BE2C (cell line): ENCODE measurements at regions not wholly inside any gene's neighbourhood (a gene's known extent, or its start where the extent isn't known, plus 50 kb on each side); places are given as distances from the start of the nearest gene placed in this dataset.

Experiments
- DNase-seq: peaks from one replicate; pipeline ENCODE4 v3.0.0-alpha.2; 2020
- H3K27me3 ChIP-seq: fragments of 250-450 bp; sonication (Bioruptor Pico); 2 replicates; pipeline ENCODE4 v1.5.1; 2020; ENCODE audit warnings: mild to moderate bottlenecking
- H3K36me3 ChIP-seq: fragments of 250-450 bp; sonication (Bioruptor Pico); 2 replicates; pipeline ENCODE4 v1.5.1; 2020; ENCODE audit warnings: mild to moderate bottlenecking
- H3K4me1 ChIP-seq: fragments of 250-450 bp; sonication (Bioruptor Pico); 2 replicates; pipeline ENCODE4 v1.5.1; 2020
- H3K4me3 ChIP-seq: 2 replicates; pipeline ENCODE4 v1.5.1; 2011; ENCODE audit warnings: low read depth, low read length
- H3K9me3 ChIP-seq: fragments of 250-450 bp; sonication (Bioruptor Pico); 2 replicates; pipeline ENCODE4 v1.5.1; 2020
- TF ChIP-seq, protein P1 (sequence below): IDR thresholded peaks from 2 replicates; pipeline ENCODE4 v1.5.1; 2012; ENCODE audit warnings: mild to moderate bottlenecking, low read depth, low read length

DNA sequence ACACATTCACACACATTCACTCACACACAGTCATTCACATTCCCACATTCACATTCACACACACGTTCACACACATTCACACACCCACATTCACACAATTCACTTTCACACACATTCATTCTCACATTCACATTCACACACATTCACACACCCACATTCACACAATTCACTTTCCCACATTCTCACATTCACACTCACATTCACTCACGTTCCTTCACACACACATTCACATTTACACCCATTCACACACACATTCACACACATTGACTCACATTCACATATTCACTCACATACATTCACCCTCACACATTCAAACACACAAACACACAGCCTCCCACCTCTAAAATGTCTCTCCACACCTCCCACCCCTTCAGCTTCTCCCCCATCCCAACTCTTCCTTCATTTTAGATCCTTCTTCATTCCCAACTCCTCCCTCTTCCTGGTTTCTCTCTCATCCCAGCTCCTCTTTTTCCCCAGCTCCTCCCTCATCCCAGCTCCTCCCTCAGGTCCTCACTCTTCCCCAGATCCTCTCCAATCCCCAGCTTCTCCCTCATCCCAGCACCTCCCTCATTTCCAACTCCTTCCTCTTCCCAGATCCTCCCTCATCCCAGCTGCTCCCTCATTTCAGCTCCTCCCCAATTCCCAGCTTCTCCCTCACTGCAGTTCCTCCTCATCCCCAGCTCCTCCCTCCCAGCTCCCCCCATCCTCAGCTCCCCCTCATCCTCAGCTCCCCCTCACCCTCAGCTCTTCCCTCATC is 111.0 kb downstream of the FAM53A start:
- H3K36me3 ChIP-seq: no peaks in the 10 kb centered on the region
- H3K9me3 ChIP-seq: no peaks in the 10 kb centered on the region
- TF ChIP-seq, protein P1, sequence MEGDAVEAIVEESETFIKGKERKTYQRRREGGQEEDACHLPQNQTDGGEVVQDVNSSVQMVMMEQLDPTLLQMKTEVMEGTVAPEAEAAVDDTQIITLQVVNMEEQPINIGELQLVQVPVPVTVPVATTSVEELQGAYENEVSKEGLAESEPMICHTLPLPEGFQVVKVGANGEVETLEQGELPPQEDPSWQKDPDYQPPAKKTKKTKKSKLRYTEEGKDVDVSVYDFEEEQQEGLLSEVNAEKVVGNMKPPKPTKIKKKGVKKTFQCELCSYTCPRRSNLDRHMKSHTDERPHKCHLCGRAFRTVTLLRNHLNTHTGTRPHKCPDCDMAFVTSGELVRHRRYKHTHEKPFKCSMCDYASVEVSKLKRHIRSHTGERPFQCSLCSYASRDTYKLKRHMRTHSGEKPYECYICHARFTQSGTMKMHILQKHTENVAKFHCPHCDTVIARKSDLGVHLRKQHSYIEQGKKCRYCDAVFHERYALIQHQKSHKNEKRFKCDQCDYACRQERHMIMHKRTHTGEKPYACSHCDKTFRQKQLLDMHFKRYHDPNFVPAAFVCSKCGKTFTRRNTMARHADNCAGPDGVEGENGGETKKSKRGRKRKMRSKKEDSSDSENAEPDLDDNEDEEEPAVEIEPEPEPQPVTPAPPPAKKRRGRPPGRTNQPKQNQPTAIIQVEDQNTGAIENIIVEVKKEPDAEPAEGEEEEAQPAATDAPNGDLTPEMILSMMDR: no peak
- no peak overlapping the region for H3K4me3 ChIP-seq
- peaks cover 28% of the 10 kb centered on the region for H3K27me3 ChIP-seq
- DNase-seq: no peak
- no peaks in the 10 kb centered on the region for H3K4me1 ChIP-seq

DNA sequence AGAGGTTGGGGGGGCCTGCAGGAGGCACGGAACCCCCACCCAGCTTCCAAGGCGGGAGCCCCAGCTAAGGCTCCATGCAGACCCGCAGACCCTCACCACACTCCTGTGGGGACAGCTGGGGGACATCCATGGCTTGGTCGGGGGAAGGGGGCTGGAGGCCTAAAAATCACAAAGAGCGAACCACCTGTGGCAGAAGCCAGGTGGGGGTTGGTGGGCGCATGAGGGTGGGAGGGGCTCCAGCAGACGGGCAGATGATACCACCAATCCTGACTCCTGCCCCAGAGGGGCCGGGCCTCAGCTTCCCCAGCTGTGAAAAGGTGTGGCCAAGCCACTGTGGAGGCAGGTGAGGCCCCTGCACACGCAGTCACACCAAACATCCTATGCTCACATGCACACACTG is 111.6 kb downstream of the FAM53A start:
- Histone ChIP-seq H3K4me1 (no peaks in the 10 kb centered on the region), H3K27me3 (peaks cover 23% of the 10 kb centered on the region), H3K4me3 (no peak overlapping the region), H3K36me3 (no peaks in the 10 kb centered on the region), H3K9me3 (no peaks in the 10 kb centered on the region)
- TF ChIP-seq, protein P1: no peak
- no peak for DNase-seq

DNA sequence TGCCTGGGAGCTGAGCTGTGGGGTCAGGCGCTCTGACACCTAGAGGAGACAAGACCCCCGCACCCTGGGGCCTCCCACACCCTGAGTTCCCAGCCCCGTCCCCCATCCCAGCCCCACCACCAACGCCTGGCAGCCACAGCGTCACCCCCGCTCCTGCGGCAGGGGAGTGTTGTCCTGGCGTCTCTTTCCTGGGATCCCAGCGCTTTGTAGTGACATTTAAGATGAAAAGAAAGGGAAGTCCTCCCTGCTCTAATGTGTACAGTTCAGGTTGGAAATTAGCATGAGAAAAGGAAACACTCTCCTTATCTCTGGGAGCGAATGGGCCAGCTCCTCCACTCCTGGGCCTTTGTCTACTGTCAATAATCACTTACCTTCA is 112.1 kb downstream of the FAM53A start:
- Histone ChIP-seq H3K9me3 (no peaks in the 10 kb centered on the region), H3K36me3 (no peaks in the 10 kb centered on the region), H3K4me3 (no peak overlapping the region), H3K27me3 (peaks cover 18% of the 10 kb centered on the region), H3K4me1 (no peaks in the 10 kb centered on the region)
- no peak for DNase-seq
- TF ChIP-seq, protein P1: no peak

DNA sequence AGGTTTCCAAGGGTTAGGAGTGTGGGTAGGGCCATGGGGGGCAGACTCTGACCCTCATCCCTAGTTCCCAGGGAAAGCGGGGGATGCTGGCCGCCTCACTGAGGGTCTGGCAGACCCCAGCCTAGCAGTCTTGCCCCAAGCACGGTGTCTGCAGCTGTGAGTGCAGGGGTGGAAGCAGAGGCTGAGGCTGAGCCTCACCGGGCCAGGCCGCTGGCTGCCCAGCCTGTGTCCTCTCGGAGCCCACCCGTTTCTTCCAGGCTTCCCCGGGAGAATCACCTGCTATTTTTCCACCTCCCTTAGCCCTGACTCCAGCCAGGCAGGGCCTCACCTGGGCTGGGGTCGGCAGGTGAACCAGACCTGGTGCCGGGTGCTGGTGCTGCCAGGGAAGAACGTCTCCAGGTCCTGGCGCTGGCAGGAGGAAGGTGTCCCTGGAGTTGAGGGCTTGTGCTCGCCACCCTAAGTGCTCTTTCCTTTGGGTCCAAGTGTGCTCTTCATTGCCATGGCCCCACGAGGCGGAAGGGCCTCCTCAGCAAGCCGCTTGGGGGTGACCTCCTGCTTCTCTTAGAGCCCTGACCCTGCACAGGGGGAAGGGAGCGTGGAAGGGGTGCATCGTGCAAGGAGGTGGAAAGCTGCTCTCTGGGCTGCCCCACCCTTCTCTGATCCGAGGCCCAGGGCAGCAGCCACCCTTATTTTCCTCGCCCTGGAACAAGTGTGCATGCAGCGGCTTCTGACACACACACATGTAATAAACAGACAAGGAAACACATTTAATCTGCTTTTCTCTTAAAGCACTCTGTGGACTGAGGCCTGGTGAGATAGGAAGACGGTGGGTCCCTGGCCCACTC is 112.7 kb downstream of the FAM53A start:
- no peaks in the 10 kb centered on the region for H3K9me3 ChIP-seq
- H3K4me3 ChIP-seq: no peak overlapping the region
- no peaks in the 10 kb centered on the region for H3K4me1 ChIP-seq
- no peaks in the 10 kb centered on the region for H3K36me3 ChIP-seq
- TF ChIP-seq, protein P1: no peak
- no peak for DNase-seq
- H3K27me3 ChIP-seq: peaks cover 14% of the 10 kb centered on the region

DNA sequence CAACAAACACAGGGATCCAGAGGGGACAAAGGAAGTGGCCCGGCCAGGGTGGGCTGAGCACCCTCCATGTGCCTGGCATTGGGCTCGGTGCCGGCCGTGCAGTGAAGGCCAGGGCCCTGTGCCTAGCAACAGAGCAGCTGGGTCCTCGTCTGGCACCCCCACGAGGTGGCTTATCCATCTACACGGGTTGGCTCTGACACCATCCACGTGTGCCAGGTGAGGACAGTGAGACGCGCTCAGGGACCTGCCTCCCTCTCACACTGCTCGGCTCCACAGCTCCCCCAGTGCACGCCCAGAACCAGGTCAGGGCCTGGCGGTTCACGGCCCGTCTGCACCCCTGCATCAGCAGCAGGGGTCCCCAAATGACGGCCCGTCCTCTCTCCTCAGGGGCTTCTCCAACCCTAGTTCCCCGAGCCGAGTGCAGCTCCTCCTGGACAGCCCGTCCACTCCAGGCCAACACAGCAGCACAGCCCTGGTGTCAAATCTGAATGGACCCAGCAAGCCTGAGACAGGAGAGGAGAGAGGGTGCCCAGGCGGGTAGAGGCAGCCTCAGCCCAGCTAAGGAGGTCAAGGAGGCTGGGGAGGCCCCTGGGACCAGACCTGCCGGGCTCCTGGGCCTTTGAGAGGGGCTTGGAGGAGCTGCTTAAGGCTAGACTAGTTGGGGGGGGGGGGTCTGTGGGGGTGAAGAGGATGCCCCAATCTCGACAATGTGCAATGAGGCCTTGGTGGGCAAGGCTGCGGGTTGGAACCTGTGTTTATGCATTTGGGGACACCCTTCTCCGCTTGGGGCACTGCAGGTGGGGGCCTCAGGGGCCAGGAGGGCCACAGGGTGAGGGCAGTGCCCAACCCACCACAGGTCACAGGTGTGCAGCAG is 113.6 kb downstream of the FAM53A start:
- TF ChIP-seq, protein P1: no peak
- H3K9me3 ChIP-seq: no peaks in the 10 kb centered on the region

More for the DNA sequence above, 113.6 kb downstream of the FAM53A start:
- no peaks in the 10 kb centered on the region for H3K4me1 ChIP-seq
- H3K36me3 ChIP-seq: no peaks in the 10 kb centered on the region
- peaks cover 6% of the 10 kb centered on the region for H3K27me3 ChIP-seq
- H3K4me3 ChIP-seq: no peak overlapping the region
- DNase-seq: no peak
